Activated CD8-positive, alpha-beta memory T cell treated with anti-CD3 and anti-CD28 coated beads, Interleukin-2, amount 50 U/mL, for 24 hours (primary cell): ENCODE measurements at regions not wholly inside any gene's neighbourhood (a gene's known extent, or its start where the extent isn't known, plus 50 kb on each side); places are given as distances from the start of the nearest gene placed in this dataset.

Source experiments
- DNase-seq: peaks from one replicate; pipeline ENCODE4 v3.0.0-alpha.2; 2020; ENCODE audit errors: extremely low read depth

DNA sequence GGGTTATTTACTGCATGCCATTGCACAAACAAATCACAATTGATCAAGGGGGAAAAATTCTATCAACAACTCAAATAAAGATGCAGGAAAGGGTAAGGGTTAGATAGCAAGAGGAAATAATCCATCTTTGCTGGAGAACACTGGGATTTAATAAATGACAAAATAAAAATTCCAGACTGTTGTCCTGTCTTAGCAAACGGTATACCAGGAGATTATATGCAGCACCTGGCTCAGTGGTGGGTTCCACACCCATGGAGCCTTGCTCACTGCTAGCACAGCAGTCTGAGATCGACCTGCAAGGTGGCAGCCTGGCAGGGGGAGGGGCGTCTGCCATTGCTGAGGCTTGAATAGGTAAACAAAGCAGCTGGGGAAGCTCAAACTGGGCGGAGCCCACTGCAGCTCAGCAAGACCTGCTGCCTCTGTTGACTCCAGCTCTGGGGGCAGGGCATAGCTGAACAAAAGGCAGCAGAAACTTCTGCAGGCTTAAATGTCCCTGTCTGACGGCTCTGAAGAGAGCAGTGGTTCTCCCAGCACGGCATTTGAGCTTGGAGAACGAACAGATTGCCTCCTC lies 296.5 kb upstream of the THSD7B start:
- DNase-seq, result no peak

DNA sequence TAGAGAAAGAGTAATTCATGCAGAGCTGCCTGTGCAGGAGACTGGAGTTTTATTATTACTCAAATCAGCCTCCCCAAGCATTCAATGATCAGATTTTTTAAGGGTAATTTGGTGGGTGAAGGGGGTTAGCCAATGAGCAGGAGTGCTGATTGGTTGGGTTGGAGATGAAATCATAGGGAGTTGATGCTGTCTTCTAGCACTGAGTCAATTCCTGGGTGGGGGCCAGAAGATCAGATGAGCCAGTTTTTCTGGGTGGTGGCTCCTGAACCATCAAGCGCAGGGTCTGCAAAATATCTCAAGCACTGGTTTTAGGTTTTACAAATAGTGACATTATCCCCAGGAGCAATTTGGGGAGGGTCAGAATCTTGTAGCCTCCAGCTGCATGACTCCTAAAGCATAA lies 312.8 kb upstream of the THSD7B start:
- no peak for DNase-seq

DNA sequence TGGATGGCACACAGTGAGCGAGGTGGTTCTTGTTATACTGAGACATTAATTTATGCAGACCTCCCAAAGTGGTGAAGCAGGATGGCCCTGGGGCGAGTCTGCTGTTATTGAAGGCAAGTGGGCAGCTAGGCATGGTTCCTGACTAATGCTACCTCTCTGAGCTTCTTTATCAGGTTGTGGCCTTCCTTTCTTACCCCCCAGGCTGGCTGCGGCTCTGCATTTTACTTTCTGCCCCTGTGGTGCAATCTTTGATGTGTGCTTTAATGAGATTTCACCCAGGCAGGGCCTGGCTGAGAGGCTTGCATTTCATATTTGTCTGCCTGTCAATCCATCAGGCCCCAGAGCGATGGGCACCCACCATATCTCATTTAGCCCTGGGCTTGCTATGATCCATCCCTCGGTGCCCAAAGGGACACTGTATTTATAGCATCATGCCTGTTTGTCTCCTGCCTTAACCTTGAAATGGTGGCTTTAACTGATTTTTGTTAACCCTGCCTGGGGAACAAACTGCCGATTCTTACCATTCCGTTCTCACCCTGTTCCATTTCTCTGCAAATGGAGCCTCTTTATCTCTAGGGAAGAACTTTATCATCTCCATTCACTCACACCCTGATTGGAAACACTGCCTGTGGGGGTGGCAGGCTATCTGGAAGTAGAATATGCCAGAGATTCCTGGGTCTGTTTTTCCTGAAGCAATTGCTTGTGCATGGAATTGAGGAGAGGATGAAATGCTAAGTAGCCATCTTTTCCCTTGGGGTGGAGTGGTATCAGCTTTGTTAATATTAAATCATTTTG lies 316.2 kb upstream of the THSD7B start:
- no peak for DNase-seq

DNA sequence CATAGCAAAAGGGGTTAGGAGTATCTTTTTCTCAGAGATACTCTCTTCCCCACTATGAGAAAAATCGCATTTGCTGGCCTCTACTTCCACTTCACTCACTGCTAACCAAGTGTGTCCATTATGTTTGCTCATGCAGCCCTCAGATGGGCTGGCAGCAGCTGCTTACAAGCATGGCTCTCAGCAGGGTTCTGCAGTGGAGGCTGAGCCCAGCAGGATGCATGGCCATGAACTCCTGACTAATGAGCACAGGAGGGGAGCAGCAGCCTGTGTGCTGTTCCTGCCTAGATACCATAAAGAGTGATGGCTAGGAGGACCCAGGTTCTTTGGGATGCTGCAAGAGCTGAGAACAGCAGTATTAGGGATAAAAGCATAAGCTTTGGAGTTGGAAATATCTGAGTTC lies 316.9 kb upstream of the THSD7B start:
- no peak for DNase-seq

DNA sequence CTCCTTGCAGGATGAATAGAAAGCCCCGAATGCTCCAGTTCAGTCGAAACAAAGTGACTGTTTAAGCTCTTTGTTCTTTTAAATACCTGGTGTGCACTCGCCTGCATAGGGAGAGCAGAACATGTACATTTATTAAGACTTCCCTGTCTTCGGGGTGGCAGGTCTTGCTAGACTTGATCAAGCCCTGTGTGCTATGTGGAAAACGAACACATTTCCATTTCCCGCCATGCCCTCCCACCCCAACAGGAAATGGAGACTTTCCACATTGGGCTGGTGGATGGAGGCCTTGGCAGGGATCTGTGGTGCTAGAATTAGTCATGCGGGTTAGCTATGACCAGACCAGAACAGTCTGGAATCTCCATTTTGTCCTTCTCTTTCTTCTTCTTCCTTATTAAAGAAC lies 321.0 kb upstream of the THSD7B start:
- DNase-seq, result no peak

DNA sequence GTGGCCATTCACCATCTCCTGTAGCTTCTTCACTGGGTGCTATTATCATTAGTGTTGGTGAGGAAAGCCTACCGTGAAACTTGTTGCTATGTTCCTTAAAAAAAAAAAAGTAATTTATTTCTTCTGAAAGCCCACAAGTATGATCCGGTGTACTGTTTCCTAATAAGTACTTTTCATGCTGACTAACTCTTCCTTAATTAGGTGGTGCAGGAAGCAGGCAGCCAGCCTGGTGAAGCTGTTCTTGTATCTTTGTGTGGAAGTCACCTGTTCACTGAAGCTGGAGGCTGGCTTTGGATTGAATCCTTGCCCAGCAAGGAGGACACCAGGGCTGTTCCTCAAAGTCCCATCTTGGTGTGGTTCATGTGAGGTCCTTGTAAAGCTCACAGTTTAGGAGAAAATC lies 321.7 kb upstream of the THSD7B start:
- no peak for DNase-seq

DNA sequence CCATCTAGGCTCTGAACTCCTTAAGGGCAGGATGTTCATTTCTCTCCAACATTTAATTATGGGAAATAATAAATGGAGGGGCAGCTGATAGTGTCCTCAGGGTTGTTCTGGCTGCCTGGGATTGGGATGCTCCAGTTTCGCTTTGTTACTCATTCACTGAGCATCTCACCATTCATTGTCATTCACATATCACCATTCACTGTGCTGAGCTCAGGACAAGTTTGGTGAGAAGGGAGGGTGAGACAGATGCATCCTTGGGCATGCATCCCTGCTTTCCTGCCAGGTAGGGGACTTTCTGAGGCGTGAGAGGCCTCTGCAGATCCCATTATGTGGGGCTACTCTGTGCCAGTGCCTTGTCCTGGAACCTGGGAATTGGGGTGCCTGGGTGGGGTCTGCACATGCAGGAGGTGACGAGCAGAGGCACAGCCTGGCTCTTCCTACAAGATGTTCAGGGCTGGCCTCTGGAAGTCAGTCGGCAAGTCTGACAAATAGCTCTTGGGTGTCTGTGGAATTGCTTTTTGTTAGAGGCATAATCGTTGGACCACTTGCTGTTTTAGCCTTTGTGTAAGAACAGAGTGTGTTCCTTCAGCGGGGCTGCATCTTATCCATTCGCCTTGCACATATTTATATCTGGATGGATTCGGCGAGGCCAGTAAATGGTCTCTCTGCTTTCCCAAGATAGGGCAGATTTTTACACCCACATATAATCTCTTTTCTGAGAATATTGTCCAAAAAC lies 323.2 kb upstream of the THSD7B start:
- no peak for DNase-seq

DNA sequence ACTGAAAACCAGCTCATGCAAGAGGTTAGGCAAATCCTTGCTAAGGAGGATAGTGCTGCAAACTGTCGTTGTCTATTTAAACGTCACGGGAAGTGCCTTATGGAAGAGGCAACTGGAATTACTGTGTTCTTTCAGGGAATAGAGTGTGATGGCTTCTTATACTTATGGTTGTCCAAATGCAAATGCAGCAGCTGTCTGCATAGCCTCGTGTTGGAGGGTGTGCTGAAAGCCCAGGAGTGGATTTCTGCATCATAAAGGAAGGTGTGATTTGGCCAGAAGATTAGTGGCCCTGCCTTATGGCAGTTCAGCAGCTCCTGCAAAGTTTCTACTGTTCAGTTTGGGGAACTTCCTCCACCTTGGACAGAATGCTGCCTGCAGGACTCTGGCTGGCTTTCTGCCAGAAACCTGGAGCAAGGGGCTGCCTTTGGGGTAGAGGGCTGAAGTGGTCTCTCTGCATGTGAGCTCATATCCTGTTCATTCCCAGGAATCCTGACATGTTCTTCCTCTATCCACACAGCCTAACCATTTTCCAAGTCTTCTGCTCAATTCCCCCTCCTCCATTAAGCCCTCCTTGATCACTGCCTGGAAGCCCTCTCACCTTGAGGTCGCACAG lies 321.2 kb upstream of the CXCR4 start:
- DNase-seq, result no peak

DNA sequence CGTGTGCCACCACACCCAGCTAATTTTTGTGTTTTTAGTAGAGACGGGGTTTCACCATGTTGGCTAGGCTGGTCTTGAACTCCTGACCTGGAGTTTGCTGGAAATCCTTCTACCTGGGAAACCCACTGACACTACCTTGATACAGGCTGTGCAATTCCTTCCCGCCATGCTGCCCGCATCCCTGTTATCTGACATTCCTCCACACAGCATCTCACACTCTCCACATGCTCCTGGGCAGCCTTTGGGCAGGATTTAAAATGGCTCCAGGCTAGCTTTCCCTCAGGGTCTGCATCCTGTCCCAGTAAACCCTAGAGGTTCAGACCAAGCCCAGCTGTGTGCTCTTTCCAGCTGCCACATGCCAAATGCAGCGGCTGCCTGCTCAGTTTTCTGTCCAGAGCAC lies 319.5 kb upstream of the CXCR4 start:
- no peak for DNase-seq

DNA sequence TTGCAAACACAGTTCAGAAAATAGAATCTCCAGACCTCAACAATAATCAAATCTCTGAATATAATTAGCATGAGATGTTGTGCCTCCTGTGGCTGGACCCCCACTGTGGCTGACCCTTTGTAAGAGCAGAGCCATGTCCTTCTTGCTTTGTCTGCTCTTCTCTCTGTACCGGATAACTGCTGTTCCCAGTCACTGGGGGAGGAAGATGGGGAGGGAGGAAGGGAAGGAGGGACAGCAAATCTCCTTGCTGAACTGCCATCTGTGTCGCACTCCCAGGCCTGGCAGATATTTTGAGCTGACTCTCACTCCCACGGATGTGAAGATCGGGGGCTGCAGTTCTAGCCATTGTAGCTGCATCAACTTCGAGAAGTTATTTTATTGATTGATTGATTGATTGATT lies 319.0 kb upstream of the CXCR4 start:
- no peak for DNase-seq

DNA sequence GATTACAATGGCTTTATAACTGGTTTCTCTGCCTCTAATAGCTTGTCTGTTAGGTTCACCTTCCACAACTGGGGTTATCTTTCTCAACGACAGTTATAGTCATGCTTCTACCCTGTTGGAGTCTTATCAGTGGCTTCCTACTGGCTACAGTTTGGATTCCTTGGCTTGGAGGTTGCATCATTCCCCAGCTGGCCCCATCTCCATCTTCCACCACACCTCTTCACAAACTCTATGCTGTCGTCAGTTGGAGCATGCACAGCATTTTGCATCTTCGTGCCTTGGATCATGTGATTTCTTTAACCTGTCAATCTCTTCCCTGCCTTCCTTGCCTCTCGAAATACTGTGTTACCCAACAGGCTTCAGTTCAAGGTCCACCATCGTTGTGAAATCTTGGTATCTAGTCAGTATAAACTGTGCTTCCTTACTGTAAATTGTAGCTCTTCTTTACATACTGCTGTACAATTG lies 316.3 kb upstream of the CXCR4 start:
- no peak for DNase-seq

DNA sequence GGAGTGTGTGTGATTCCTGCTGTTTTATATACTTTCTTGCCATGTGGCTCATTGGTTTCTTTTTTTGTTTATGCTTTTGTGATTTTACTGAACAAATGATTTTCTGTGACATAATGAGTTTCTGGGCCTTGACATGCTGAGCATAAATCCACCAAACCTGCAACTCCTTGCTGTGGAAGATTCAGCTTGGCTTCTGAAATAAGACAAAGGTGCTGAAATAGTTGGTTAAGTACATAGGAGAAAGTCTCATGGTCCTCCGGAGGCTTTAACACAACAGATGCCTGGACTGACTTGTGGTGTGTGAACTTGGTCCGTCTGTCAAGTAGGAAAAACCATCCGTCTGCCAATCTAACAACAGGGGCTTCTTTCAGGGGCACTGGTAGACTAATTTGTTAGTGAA lies 315.3 kb upstream of the CXCR4 start:
- no peak for DNase-seq

DNA sequence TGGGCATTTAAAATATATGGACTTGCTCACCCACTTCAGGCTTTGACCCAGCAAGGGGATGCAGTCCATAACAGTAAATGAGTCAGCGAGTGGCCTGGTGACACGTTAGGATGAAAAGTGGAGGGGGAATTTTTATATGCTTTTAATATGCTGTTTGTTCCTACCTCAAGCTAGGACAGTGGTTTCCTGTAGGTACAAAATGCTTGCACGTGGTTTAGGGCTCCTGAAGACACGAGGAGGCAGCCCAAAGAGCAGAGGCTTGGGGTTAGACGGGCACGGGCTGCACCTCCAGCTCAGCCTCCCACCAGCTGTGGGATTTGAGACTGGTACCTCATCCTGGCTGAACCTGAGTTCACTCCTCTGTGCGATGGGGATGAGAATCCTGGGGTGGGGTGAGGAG lies 306.2 kb upstream of the CXCR4 start:
- no peak for DNase-seq

DNA sequence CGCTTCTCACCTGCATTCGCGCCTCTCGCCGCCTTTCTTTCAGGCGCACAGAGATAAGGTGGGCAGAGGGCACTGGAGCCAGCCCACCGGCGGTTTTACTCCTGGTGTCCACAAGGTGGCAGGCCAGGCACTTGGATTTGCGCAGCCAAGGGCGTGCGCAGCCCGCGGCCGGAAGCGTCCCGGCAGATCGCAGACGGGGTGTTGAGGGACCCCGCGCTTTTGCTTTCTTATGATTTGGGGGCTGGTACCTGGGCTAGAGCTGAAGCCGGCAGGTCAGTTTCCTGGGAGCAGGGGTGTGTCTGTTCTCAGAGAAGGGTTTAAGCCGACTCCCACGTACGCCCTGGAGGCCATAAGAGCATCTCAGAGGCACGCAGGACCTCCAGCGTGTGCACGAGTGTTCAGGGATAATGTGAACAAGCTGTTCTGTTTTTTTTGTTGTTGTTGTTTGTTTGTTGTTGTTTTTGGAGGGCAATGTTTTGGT lies 305.6 kb upstream of the CXCR4 start:
- peak; percentile 49 for DNase-seq

DNA sequence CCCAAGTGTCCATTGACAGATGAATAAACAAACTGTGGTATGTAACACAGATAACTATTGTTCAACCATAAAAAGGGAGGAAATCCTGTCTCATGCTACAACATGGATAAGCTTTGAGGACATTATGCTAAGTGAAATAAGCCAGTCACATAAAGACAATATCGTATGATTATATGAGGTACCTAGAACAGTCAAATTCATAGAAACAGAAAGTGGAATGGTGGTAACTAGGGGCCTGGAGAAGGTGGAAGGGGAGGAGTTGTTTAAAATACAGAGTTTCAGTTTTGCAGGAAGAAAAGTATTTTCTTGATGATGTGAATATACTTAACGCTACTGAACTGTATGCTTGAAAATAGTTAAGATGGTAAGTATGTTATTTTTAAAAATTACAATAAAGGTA lies 304.6 kb upstream of the CXCR4 start:
- no peak for DNase-seq

DNA sequence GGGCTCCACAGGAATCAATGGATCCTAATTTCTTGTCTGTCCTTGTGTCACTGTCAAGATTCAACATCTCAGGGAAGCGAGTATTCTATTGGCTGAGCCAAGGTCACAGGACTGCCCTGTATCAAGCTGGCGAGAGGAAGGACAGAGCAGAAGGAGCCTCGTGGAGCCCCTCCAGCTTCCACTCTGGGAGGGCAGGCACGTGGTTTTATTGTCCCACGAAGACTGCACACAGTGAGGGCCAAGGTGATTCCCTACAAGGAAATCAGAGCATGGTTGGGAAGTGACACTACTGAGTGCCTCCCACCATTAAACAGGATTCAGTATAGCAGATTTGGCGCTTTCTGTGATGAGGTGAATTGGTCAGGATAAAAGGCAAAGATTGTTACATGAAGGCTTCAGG lies 302.4 kb upstream of the CXCR4 start:
- no peak for DNase-seq

DNA sequence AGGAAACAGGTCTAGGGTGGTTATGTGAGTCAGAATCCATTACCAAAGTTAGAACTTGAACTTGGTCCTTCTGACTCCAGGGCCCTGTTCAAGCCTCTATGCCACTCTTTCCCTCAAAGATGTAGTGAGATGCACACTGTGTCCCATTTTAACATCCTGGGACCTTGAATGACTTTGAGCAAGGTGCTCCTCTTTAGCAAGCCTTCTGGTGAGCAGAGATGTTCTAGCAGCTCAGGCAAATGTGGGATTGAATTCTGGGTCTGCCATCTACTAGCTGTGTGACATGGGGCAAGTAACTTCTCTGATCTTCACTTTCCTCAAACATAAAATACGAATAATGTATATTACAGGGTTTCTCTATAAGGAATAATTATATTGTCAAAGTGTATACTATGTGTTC lies 294.0 kb upstream of the CXCR4 start:
- no peak for DNase-seq

DNA sequence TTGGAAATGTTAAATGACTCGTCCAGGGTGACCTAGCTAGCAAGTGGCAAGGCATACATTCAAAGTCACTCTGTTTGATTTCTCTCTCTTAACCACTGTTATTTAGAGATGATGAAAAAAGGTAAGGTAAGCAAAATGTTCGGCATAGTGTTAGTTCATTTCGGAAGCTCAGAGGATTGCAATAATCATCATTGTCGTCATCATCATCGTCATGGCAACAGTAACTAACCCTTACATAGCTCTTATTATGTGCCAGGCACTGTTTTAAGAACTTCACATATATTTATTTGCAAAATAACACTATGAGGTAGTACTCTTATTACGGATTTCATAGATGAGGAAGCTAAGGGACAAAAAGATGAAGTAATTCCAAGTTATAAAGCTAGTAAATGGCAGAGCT lies 292.7 kb upstream of the CXCR4 start:
- no peak for DNase-seq

DNA sequence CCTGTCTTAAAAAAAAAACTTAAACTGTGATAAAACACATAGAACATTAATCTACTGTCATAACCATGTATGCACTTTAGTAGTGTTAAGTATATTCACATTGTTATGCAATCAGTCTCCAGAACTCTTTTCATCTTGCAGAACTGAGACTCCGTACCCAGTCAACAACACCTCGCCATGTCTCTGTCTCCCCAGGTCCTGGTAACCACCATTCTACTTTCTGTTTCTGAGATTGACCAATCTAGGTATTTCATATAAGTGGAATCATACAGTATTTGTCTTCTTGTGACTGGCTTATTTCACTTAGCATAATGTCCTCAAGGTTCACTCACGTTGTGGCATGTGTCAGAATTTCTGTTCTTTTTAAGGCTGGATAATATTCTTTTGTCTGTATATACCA lies 290.8 kb upstream of the CXCR4 start:
- no peak for DNase-seq

DNA sequence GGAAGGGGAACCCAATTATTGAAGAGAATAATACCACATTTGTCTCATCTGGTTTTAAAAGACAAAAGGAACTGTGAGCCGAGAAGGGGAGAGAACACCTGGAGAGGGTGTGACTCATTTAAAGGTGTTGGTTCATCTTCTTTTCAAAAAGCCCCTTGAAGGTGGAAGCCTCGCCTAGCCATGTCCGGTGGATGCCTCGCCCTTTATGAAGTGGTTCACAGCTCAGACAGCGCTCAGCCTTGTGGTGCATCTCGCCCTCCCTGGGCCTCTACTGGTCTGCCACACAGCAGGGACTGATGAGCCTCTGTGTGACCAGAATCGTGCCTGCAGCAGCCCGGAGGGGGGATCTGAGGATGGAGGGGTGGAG lies 290.0 kb upstream of the CXCR4 start:
- no peak for DNase-seq

DNA sequence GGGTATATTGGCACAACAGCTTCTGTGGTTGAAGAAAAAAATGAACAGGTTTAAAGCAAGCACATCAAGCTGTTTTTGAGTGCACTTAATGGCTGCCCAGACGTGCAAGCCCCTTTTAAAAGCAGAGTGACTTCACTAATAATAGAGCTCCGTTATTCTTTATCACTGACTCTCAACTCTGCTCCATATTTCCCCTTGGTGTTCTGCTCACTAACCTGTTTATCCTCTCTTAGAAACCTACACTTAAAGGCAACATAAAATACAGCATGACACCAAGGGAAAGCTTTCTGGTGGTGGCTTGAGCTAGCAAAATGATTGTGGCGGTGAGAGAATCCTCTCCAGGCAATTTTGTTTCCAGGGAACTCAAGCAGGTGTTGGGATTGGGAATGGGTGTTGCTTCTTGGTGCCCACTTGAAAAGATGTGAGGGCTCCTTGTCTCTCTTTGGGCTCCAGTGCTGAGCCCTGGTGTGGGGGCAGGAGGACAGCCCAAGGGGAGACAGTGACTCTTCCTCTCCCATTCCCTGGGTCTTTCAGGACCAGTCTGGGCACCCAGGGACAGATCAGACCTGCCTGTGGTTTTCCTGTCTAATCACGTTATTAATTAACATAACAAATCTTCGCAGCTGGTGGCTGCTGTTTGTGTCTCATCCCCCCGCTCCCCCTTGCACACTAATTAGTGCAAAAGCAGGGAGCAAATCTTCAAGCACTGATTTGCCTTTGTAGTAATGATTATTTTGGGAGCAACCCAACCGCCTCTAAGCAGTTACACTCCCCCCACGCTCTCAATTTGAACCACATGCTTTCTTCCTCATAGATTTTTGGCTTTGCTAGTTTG lies 289.4 kb upstream of the CXCR4 start:
- DNase-seq, result no peak

DNA sequence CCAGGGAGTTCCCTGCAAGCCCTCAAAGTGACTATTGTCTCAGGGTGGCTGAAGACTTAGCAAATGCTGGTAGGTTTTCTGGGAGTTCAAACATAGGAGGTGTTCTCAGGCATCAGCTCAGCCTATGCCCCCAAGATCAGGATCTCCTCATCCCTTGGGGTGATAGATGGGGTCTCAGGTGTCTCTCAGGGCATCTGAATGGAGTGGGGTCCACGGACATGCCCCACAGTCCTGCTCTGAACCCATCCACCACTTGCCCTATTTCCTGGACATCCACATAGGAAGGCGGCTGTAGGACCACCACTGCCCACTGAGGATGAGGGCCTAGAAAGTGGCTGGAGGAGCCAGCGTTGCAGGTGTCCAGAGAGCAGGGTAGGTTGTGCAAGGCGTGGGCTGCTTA lies 287.0 kb upstream of the CXCR4 start:
- DNase-seq, result no peak
